WTC11 (cell line): ENCODE measurements at regions not wholly inside any gene's neighbourhood (a gene's known extent, or its start where the extent isn't known, plus 50 kb on each side); places are given as distances from the start of the nearest gene placed in this dataset.

ENCODE experiments used
- ATAC-seq: fragments of 200-7000 bp; cut with Tn5 transposase; 2 replicates; pipeline ENCODE4 v1.10.0; 2021; ENCODE audit warnings: mild to moderate bottlenecking, moderate library complexity
- CTCF ChIA-PET: fragments of 300-600 bp; sonication (Branson Sonifier 250); formaldehyde crosslinking; loops from one replicate; lab custom pipeline; 2021; ENCODE audit warnings: antibody characterized with exemption; lab: Charles Lee
- POLR2A ChIA-PET: fragments of 350-600 bp; sonication (Branson Sonifier 250); formaldehyde crosslinking; loops from one replicate; lab custom pipeline; 2021; ENCODE audit warnings: antibody characterized with exemption; lab: Charles Lee
- DNase-seq: peaks from one replicate; pipeline ENCODE4 v3.0.0; 2021; ENCODE audit warnings: low spot score
- H3K27ac Mint-ChIP-seq: 2 replicates; pipeline ENCODE4 v1.8.0; 2021; ENCODE audit warnings: mixed read lengths
- H3K27me3 Mint-ChIP-seq: 2 replicates; pipeline ENCODE4 v1.8.0; 2021; ENCODE audit warnings: low read depth, mild to moderate bottlenecking, moderate library complexity, mixed read lengths
- H3K36me3 Mint-ChIP-seq: 2 replicates; pipeline ENCODE4 v1.8.0; 2021; ENCODE audit warnings: mixed read lengths
- H3K4me1 Mint-ChIP-seq: 2 replicates; pipeline ENCODE4 v1.8.0; 2022; ENCODE audit warnings: mixed read lengths
- H3K4me3 Mint-ChIP-seq: 2 replicates; pipeline ENCODE4 v1.8.0; 2021; ENCODE audit warnings: mild to moderate bottlenecking, moderate library complexity, mixed read lengths
- H3K9me3 Mint-ChIP-seq: 2 replicates; pipeline ENCODE4 v1.8.0; 2021; ENCODE audit warnings: mixed read lengths
- AFF4 ChIP-seq: sonication (generic); formaldehyde crosslinking; IDR thresholded peaks from 2 replicates; pipeline ENCODE4 v1.8.1; 2023; ENCODE audit warnings: mild to moderate bottlenecking, missing genetic modification reagents, borderline replicate concordance
- ARID4B ChIP-seq: sonication (generic); formaldehyde crosslinking; IDR thresholded peaks from 2 replicates; pipeline ENCODE4 v1.8.0; 2023; ENCODE audit warnings: missing genetic modification reagents, mild to moderate bottlenecking, borderline replicate concordance
- ERG ChIP-seq: fragments of 250-450 bp; sonication (Bioruptor Pico); IDR thresholded peaks from 2 replicates; pipeline ENCODE4 v1.8.0; 2021; ENCODE audit warnings: mild to moderate bottlenecking
- ESRRA ChIP-seq: sonication (generic); formaldehyde crosslinking; IDR thresholded peaks from 2 replicates; pipeline ENCODE4 v1.8.1; 2022; ENCODE audit warnings: mild to moderate bottlenecking, missing genetic modification reagents, borderline replicate concordance
- GRHL2 ChIP-seq: fragments of 250-450 bp; sonication (Bioruptor Pico); IDR thresholded peaks from 2 replicates; pipeline ENCODE4 v1.8.0; 2022; ENCODE audit warnings: mild to moderate bottlenecking, moderate library complexity; ENCODE audit not compliant: insufficient replicate concordance, severe bottlenecking
- HMGA2 ChIP-seq: fragments of 250-450 bp; sonication (Bioruptor Pico); IDR thresholded peaks from 2 replicates; pipeline ENCODE4 v1.4.0; 2021; ENCODE audit warnings: mild to moderate bottlenecking, moderate library complexity
- IRF1 ChIP-seq: sonication (generic); formaldehyde crosslinking; IDR thresholded peaks from 2 replicates; pipeline ENCODE4 v1.8.0; 2023; ENCODE audit warnings: missing genetic modification reagents
- MXD4 ChIP-seq: fragments of 250-450 bp; sonication (Bioruptor Pico); IDR thresholded peaks from 2 replicates; pipeline ENCODE4 v1.8.0; 2021; ENCODE audit warnings: mild to moderate bottlenecking, moderate library complexity, borderline replicate concordance
- MYBL2 ChIP-seq: sonication (generic); formaldehyde crosslinking; IDR thresholded peaks from 2 replicates; pipeline ENCODE4 v1.8.1; 2023; ENCODE audit warnings: mild to moderate bottlenecking, moderate library complexity, missing genetic modification reagents
- NFATC4 ChIP-seq: fragments of 250-450 bp; sonication (Bioruptor Pico); IDR thresholded peaks from 2 replicates; pipeline ENCODE4 v1.9.0; 2021; ENCODE audit warnings: mild to moderate bottlenecking
- NFE2L1 ChIP-seq: sonication (generic); formaldehyde crosslinking; IDR thresholded peaks from 2 replicates; pipeline ENCODE4 v1.8.1; 2023; ENCODE audit warnings: missing genetic modification reagents
- NFYB ChIP-seq: sonication (generic); formaldehyde crosslinking; conservative IDR thresholded peaks from 2 replicates; pipeline ENCODE4 v1.8.0; 2022; ENCODE audit warnings: low read depth, missing genetic modification reagents
- NR2C2 ChIP-seq: sonication (generic); formaldehyde crosslinking; IDR thresholded peaks from 2 replicates; pipeline ENCODE4 v1.8.0; 2022; ENCODE audit warnings: mild to moderate bottlenecking, missing genetic modification reagents
- SMAD3 ChIP-seq: sonication (generic); formaldehyde crosslinking; IDR thresholded peaks from 2 replicates; pipeline ENCODE4 v1.8.0; 2022; ENCODE audit warnings: missing genetic modification reagents, mild to moderate bottlenecking, borderline replicate concordance
- SOX15 ChIP-seq: fragments of 250-450 bp; sonication (Bioruptor Pico); IDR thresholded peaks from 2 replicates; pipeline ENCODE4 v1.9.0; 2021; ENCODE audit warnings: mild to moderate bottlenecking
- ZBTB21 ChIP-seq: sonication (generic); formaldehyde crosslinking; IDR thresholded peaks from 2 replicates; pipeline ENCODE4 v1.8.1; 2023; ENCODE audit warnings: mild to moderate bottlenecking, missing genetic modification reagents, borderline replicate concordance

- TF ChIP-seq SMAD3 (CRISPR knock-in tag) (no peak), NFATC4 (CRISPR knock-in tag) (no peak), SOX15 (CRISPR knock-in tag) (no peak)
- TF ChIP-seq, all 79 proteins: peak for 0
- Mint-ChIP-seq H3K36me3 (no peaks in the 10 kb centered on the region), H3K27me3 (no peaks in the 10 kb centered on the region), H3K4me1 (no peaks in the 10 kb centered on the region), H3K9me3 (peaks cover 9% of the 10 kb centered on the region), H3K4me3 (no peak overlapping the region), H3K27ac (no peak overlapping the region)
- DNase-seq = no peak
- no peak for ATAC-seq
- ChIA-PET CTCF (no interaction called here), POLR2A (no interaction called here)
Observed at GRCh38 chr9:107106416-107106815, 176.7 kb upstream of the RAD23B start.

- DNase-seq (no peak), ATAC-seq (no peak)
- H3K4me3 Mint-ChIP-seq = no peak overlapping the region
- ChIA-PET CTCF (interaction anchor here (1.0 kb wide), 1 partner anchor 64 kb away, joined by 3 read pairs; no protein-coding TSS in a partner anchor), POLR2A (no interaction called here)
- no peak for TF ChIP-seq AFF4
- no peak for TF ChIP-seq ARID4B
- no peak for TF ChIP-seq IRF1 (CRISPR knock-in tag)
- no peak for TF ChIP-seq MXD4
- TF ChIP-seq HMGA2 (CRISPR knock-in tag) = no peak
- no peak for TF ChIP-seq NFE2L1
- no peak for TF ChIP-seq GRHL2
- no peak for TF ChIP-seq NR2C2 (CRISPR knock-in tag)
- no peaks in the 10 kb centered on the region for H3K4me1 Mint-ChIP-seq
- peaks cover 6% of the 10 kb centered on the region for H3K9me3 Mint-ChIP-seq
- no peak overlapping the region for H3K27ac Mint-ChIP-seq
- no peaks in the 10 kb centered on the region for H3K36me3 Mint-ChIP-seq
- no peaks in the 10 kb centered on the region for H3K27me3 Mint-ChIP-seq
Observed at GRCh38 chr9:107108342-107109130, 174.5 kb upstream of the RAD23B start.

GRCh38 chr9:107109324-107109723 is 173.8 kb upstream of the RAD23B start:
- no peak overlapping the region for H3K27ac Mint-ChIP-seq
- TF ChIP-seq SOX15 (CRISPR knock-in tag) = no peak
- TF ChIP-seq IRF1 (CRISPR knock-in tag) = no peak
- no peak for TF ChIP-seq ERG (CRISPR knock-in tag)
- no peak for TF ChIP-seq MYBL2 (CRISPR knock-in tag)
- TF ChIP-seq ARID4B = no peak
- no peak for TF ChIP-seq ESRRA (CRISPR knock-in tag)
- TF ChIP-seq ZBTB21 = no peak
- no peak for TF ChIP-seq NFYB

More at GRCh38 chr9:107109324-107109723, 173.8 kb upstream of the RAD23B start:
- no peaks in the 10 kb centered on the region; the same call in 1 of the 2 replicates for H3K9me3 Mint-ChIP-seq
- H3K27me3 Mint-ChIP-seq = no peaks in the 10 kb centered on the region
- no peaks in the 10 kb centered on the region for H3K4me1 Mint-ChIP-seq
- H3K4me3 Mint-ChIP-seq = no peak overlapping the region
- DNase-seq (no peak), ATAC-seq (no peak)
- CTCF ChIA-PET = no interaction called here
- H3K36me3 Mint-ChIP-seq = no peaks in the 10 kb centered on the region
- POLR2A ChIA-PET = no interaction called here
